LNCaP clone FGC (cell line): ENCODE measurements at regions not wholly inside any gene's neighbourhood (a gene's known extent, or its start where the extent isn't known, plus 50 kb on each side); places are given as distances from the start of the nearest gene placed in this dataset.

Experiments
- DNase-seq: peaks from one replicate; pipeline ENCODE4 v3.0.0-alpha.2; 2011; ENCODE audit warnings: low read depth
- H3K4me3 ChIP-seq: 2 replicates; pipeline ENCODE4 v1.5.1; 2011; ENCODE audit warnings: mild to moderate bottlenecking, low read depth, low read length, control low read depth
- CTCF ChIP-seq: IDR thresholded peaks from 2 replicates; pipeline ENCODE4 v1.5.1; 2012; ENCODE audit warnings: mild to moderate bottlenecking; ENCODE audit not compliant: control insufficient read depth, insufficient read depth; ENCODE audit errors: extremely low read depth

DNA sequence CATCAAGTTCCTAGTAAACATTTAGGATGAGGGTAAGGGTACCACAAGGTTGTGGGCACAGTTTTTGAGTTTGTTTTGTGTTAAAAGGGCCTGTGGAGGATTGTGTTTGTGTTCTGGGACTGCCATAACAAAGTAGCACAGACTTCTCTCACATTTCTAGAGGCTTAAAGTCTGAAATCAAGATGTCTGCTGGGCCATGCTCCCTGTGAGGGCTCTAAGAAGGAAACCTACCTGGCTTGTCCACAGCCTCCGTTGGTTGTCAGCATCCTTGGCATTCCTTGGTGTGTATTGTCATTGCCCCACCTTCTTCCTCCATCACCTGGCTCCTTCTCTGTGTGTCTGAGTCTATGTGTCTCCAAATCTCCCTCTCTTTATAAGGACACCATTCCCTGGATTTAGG lies 808.1 kb upstream of the RBFOX1 start:
- no peak for DNase-seq
- no peak overlapping the region for H3K4me3 ChIP-seq
- TF ChIP-seq CTCF = no peak

DNA sequence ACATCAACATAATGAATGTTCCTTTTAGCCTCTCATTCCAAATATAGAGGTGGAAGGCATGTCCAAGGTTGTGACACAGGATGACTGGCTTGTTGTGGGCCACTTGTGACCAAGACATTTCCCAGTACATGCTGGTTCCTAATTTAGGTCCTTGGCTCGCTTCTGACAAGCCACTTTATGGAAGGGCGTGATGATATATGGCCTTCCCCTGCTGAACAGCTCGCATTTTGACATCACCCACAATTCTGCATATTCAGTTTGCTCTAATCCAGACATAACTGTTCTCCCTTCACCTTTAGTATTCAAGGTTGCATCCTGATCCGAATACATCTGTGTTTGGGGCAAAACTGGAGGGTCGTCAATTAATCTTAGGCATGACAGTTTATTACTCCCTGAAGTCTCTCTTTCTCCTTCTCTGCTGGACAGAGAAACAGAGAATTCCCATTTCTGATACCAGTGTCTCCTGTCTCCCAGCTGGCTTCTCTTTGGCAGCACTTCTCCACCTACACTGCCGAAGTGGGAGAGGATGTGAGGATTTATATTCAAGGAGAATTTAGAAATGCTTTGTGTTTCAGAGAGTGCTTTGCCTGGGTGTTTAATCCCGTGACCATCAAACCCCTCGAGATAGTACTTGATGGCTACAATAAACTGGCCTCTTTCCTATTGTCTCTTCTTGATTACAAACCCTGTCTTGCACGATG lies 815.5 kb upstream of the RBFOX1 start:
- no peak for DNase-seq
- no peak for TF ChIP-seq CTCF
- no peak overlapping the region for H3K4me3 ChIP-seq

DNA sequence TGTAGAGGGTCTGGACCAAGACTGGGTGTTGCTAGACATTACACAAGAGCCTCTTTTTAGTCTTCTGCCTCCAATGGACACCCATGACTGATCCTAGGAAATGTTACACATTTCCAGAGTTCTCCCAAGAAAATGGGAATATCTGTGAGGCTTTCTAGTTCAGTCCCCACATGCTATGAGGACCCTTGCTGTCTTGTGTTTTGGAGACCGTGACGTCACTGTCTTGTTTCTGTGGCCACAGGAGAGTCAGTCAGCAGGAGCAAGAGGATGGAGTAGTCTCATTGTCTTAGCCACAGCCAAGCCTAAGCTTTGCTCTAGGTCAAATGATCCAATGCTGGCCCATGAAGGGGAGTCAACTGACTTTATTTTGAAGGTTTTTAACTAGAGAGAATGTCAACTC lies 820.1 kb upstream of the RBFOX1 start:
- no peak for TF ChIP-seq CTCF
- H3K4me3 ChIP-seq = no peak overlapping the region
- DNase-seq = no peak

- no peak for DNase-seq
- no peak overlapping the region for H3K4me3 ChIP-seq
- no peak for TF ChIP-seq CTCF
Observed at GRCh38 chr16:6510261-6510660, 822.4 kb upstream of the RBFOX1 start.

- H3K4me3 ChIP-seq = no peak overlapping the region
- no peak for TF ChIP-seq CTCF
- DNase-seq = no peak
Observed at GRCh38 chr16:6499413-6499812, 833.2 kb upstream of the RBFOX1 start.

DNA sequence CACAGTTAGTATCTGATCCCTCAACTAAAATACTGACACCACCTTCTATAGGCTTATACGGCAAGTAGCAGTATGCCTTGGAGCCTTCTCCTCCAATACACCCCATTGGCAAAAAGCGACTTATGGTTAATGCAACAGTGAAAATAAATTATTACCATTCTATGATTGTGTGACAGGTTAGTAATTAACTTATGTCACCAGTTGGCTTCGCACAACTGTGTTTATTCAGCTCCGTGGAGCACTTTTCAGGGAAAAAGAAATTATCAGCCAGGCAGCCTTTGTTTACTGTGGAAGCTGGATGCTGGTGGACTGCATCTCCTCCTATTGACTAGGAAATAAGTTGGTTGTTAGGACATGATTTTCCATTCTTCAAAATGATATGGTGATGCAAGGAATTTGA lies 833.8 kb upstream of the RBFOX1 start:
- no peak for DNase-seq
- H3K4me3 ChIP-seq = no peak overlapping the region
- no peak for TF ChIP-seq CTCF

GRCh38 chr16:6496996-6497395 lies 835.6 kb upstream of the RBFOX1 start:
- no peak for DNase-seq
- TF ChIP-seq CTCF = no peak
- H3K4me3 ChIP-seq = no peak overlapping the region
